ENCODE measurements at regions not wholly inside any gene's neighbourhood (a gene's known extent, or its start where the extent isn't known, plus 50 kb on each side); places are given as distances from the start of the nearest gene placed in this dataset.
A peak's percentile ranks its signal among the peaks of the same experiment; 100 is the strongest.
"Not testable (repeated sequence)": the region's sequence is repeated elsewhere in the genome, so short reads cannot be mapped to it uniquely, and the experiment has no call there.

GRCh38 chr1:99502400-99502799, 143.5 kb upstream of the PALMD start:
- DNase-seq, result no peak

GRCh38 chr1:99503276-99503747, 142.6 kb upstream of the PALMD start:
- DNase-seq, result no peak

GRCh38 chr1:99504287-99504686, 141.6 kb upstream of the PALMD start:
- DNase-seq, result no peak

GRCh38 chr1:99506631-99507030, 139.3 kb upstream of the PALMD start:
- no peak for DNase-seq

GRCh38 chr1:99507446-99507845, 138.5 kb upstream of the PALMD start:
- DNase-seq, result not testable (repeated sequence)

GRCh38 chr1:99507906-99508732, 137.8 kb upstream of the PALMD start:
- no peak for DNase-seq

- not testable (repeated sequence) for DNase-seq
Observed at GRCh38 chr1:99508733-99509445, 137.0 kb upstream of the PALMD start.

- DNase-seq, result not testable (repeated sequence)
Observed at GRCh38 chr1:99514823-99515552, 130.9 kb upstream of the PALMD start.

- no peak for DNase-seq
Observed at GRCh38 chr1:99516141-99516540, 129.8 kb upstream of the PALMD start.

GRCh38 chr1:99520121-99520520, 125.8 kb upstream of the PALMD start:
- no peak for DNase-seq

- no peak for DNase-seq
Observed at GRCh38 chr1:99525331-99525730, 120.6 kb upstream of the PALMD start.

- DNase-seq, result peak; percentile 10
Observed at GRCh38 chr1:99527078-99527477, 118.8 kb upstream of the PALMD start.

GRCh38 chr1:99527545-99527944, 118.4 kb upstream of the PALMD start:
- no peak for DNase-seq

GRCh38 chr1:99529002-99529401, 116.9 kb upstream of the PALMD start:
- no peak for DNase-seq

- no peak for DNase-seq
Observed at GRCh38 chr1:99531578-99532275, 114.2 kb upstream of the PALMD start.

- DNase-seq, result no peak
Observed at GRCh38 chr1:99532276-99532580, 113.7 kb upstream of the PALMD start.

GRCh38 chr1:99533909-99534637, 111.8 kb upstream of the PALMD start:
- DNase-seq, result no peak

GRCh38 chr1:99534638-99534930, 111.3 kb upstream of the PALMD start:
- no peak for DNase-seq

- DNase-seq, result no peak
Observed at GRCh38 chr1:99535470-99536164, 110.3 kb upstream of the PALMD start.

- DNase-seq, result no peak
Observed at GRCh38 chr1:99537886-99538617, 107.9 kb upstream of the PALMD start.

GRCh38 chr1:99538618-99538956, 107.3 kb upstream of the PALMD start:
- no peak for DNase-seq
